ENCODE measurements at regions not wholly inside any gene's neighbourhood (a gene's known extent, or its start where the extent isn't known, plus 50 kb on each side); places are given as distances from the start of the nearest gene placed in this dataset.

GRCh38 chr12:58405363-58405762 lies 464.0 kb downstream of the ATP23 start:
- no peak overlapping the region for H3K4me3 ChIP-seq (ENCODE audit: low read depth, low read length)
- TF ChIP-seq CTCF (IDR thresholded peaks at IDR 0.05; ENCODE audit: low read depth, low read length): no peak

DNA sequence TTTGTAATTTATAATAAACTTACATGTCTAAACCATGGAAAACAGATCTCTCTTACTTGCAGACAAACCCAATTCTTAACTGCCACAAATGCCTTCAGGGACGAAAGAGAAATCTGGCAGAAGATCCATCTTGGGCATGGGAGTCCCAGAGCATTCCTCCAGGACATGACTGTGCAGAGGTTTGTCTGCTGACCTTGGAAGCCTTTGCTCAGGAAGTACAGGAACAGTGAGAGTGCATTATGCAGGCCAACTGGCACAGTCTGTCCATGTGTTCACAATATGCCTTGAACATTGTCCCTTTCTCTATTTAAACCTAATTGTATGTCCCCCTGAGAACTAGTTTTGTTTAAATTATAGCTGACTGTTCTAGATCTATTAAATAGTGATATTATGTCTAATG lies 467.1 kb downstream of the ATP23 start:
- no peak for TF ChIP-seq CTCF (IDR thresholded peaks at IDR 0.05; ENCODE audit: low read depth, low read length)
- no peak overlapping the region for H3K4me3 ChIP-seq (ENCODE audit: low read depth, low read length)

- no peak overlapping the region for H3K4me3 ChIP-seq (ENCODE audit: low read depth, low read length)
- TF ChIP-seq CTCF (IDR thresholded peaks at IDR 0.05; ENCODE audit: low read depth, low read length): no peak
Measured at GRCh38 chr12:58412461-58413060, 471.2 kb downstream of the ATP23 start.

GRCh38 chr12:58413794-58414193 lies 472.4 kb downstream of the ATP23 start:
- TF ChIP-seq CTCF (IDR thresholded peaks at IDR 0.05; ENCODE audit: low read depth, low read length): no peak
- no peak overlapping the region for H3K4me3 ChIP-seq (ENCODE audit: low read depth, low read length)

GRCh38 chr12:58414398-58414871 lies 473.1 kb downstream of the ATP23 start:
- no peak overlapping the region for H3K4me3 ChIP-seq (ENCODE audit: low read depth, low read length)

DNA sequence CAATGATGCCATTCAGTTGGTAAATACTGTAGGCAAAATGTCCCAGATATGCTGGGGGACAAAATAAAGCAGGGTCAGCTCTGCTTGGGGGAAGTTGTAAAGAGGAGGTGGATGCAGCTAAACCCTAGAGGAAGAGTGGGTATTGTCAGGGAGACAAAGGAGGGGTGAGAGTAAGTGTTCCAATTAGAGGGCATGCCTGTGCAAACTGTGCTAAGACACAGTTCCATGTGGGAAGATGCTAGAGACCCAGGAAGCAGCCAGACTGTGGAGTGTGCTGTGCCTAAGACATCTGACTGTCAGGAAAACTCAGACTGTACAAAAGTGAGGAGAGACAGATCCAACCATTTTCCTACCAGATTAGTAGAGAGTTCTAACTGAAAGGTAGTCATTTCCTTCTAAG lies 474.3 kb downstream of the ATP23 start:
- no peak overlapping the region for H3K4me3 ChIP-seq (ENCODE audit: low read depth, low read length)
- no peak for TF ChIP-seq CTCF (IDR thresholded peaks at IDR 0.05; ENCODE audit: low read depth, low read length)

More at GRCh38 chr12:58414398-58414871, 473.1 kb downstream of the ATP23 start:
- no peak for TF ChIP-seq CTCF (IDR thresholded peaks at IDR 0.05; ENCODE audit: low read depth, low read length)

GRCh38 chr12:58416236-58416635 lies 474.9 kb downstream of the ATP23 start:
- no peak overlapping the region for H3K4me3 ChIP-seq (ENCODE audit: low read depth, low read length)
- no peak for TF ChIP-seq CTCF (IDR thresholded peaks at IDR 0.05; ENCODE audit: low read depth, low read length)

All from WI38 (cell line).